Hematopoietic multipotent progenitor cell treated with erythropoietin and hydrocortisone succinate and interleukin-3 and kit ligand, for 8 days (in vitro differentiated cells): ENCODE measurements at regions not wholly inside any gene's neighbourhood (a gene's known extent, or its start where the extent isn't known, plus 50 kb on each side); places are given as distances from the start of the nearest gene placed in this dataset.

Source experiments
- DNase-seq: peaks from one replicate; pipeline ENCODE4 v3.0.0-alpha.2; 2015

DNA sequence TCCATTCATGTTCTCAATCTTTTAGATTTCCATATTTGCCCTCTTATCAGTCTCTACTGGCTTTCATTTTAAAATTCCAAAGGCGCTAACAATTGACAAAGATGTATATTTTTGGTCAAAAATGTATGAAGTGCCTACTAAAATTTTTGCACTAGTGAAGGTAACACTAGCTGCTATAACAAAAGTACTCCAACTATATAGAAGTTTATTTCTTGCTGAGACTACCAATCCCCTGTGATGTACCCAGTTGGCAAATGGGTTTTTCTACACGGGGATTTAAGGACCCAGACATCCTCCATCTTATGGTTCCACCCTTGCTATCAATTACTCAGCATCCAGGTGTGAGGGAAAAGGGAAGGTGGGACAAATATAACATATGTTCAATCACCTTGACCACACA is 75.3 kb upstream of the TSPAN8 start:
- no peak for DNase-seq

DNA sequence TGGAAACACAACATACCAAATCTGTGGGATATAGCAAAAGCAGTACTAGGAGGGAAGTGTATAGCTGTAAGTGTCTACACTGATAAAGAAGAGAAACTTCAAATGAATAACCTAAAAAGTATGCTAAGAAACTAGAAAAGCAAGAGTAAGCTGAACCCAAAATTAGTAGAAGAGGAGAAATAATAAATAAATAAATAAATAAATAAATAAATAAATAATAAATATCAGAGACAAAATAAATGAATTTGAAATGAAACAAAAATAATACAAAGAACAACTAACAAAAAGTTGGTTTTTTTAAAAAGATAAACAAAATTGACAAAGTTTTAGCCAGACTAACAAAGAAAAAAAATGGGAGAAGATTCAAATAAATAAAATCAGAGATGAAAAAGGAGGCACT is 72.7 kb upstream of the TSPAN8 start:
- DNase-seq: no peak

DNA sequence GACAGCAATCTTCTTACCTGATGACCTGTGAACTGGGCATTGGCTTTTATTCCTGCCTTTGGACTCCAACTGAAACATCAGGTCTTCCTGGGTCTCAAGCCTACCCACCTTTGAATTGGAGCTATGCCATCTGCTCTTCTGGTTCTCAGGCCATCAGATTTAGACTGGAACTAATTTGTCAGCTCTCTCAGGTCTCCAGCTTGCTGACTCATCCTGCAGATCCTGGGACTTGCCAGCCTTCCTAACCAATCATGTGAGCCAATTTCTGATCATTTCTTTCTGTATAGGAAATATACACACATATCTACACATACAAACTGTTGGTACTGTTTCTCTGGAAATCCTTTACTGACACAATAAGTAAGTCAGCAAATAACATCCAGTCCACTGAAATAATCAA is 65.3 kb upstream of the TSPAN8 start:
- peak; percentile 24 for DNase-seq

DNA sequence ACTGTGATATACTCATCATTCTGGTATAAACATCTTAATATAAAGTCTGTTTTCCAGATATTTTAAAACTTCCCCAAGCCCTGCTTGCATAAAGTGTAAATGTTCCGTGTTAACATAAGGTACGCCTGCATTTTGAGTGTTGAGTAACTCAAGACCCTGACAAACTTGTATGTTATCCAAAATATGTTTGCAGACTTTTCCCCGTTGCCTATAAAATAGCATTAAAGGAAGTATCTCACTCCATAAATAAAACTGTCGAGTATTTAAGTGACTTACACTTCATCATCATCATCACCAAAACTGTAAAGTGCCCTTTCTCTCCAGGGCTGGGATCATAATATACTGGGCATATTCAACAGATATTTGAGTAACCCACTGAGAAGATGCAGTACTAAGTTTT is 64.6 kb upstream of the TSPAN8 start:
- DNase-seq: no peak

DNA sequence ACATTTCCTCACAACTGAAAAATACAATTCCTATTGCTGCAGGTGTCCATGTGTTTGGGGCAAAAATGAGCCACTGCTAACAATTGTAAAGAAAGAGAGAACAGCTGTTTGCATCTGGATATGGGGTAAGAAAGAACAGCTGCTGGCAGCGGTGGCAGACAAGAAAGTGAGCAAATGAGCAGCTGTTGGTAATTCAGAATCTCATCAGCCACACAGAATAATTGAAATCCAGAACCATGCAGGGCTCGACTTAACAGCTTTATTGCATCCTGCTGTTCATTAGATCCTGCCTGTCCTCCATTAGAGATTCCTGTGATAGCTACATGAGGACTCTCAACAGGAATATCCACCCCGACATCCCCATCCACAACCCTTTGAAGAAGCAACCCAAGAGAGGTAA is 62.5 kb upstream of the TSPAN8 start:
- DNase-seq: no peak

DNA sequence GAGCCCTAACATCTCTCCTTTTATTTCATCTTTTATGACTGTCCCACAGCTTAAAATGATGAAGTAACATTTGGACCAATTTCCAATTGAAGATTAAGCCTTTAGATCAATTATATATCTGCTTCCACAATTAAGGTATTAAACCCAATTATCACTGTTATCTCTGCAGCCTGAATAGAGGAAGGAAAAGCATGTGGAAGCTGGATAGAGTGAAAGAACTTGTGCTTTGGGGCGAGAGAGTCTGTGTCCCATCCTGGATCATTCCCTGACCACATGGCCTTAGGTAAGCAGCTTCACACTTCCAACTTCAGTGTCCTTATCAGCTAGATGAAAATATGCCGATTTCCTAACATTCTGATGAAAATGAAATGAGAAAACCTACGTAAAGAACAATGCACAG is 61.4 kb upstream of the TSPAN8 start:
- DNase-seq: no peak

DNA sequence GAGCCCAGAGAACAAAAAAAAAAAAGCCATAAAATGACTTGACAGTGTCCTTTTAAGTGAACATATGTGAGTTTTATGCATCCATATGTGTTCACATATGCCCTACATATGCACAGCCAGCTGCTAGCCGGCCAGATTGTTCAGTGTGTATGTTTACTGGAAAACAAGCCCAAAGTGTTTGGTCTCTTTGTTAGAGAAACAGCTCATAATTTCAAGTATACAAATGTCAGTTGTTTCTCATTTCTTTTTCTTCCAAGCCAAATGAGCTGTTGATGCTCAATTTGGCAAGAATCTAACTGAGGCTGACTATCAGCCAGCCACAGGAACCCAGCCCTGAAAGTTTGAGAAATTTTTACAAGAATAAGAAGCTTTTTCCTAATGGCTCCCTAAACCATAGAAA is 60.8 kb upstream of the TSPAN8 start:
- DNase-seq: peak; percentile 5

DNA sequence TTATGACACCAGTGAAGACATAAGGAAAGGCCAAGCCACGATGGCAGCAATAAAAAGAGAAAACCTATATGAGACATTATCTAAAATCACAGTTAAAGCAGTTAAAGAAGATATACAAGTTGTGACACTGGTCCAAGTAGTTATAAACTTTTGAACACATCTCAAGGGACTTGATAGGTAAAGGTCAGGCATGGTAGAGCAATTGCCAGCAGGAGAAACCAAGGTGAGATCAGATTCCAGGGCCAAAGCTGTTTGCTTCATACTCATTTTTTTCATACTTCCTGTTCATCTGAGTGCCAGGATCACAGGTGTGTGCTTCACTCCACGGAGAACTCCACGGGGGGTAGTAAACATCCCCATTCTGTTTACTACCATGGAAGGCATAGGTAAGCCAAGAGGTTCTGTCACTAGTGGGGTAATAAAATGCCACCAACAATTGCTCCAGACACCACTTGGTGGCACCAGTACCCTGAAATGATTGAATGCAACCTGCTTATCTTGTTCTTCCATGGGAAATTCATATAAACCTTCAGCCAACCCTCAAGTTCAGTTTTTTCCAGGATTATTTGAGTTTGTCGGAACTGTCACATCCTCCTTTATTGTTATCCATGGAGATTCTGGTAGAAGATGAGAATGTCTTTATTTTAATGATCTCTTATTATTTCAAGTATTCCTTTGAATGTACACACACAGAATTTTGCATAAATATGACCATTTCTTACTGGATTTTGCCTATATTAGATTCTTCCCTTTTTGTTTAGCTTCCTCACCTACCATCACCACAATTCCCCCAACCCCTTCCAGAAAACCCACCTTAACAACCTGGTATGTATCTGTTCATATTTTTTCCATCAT is 59.2 kb upstream of the TSPAN8 start:
- DNase-seq: peak; percentile 91

DNA sequence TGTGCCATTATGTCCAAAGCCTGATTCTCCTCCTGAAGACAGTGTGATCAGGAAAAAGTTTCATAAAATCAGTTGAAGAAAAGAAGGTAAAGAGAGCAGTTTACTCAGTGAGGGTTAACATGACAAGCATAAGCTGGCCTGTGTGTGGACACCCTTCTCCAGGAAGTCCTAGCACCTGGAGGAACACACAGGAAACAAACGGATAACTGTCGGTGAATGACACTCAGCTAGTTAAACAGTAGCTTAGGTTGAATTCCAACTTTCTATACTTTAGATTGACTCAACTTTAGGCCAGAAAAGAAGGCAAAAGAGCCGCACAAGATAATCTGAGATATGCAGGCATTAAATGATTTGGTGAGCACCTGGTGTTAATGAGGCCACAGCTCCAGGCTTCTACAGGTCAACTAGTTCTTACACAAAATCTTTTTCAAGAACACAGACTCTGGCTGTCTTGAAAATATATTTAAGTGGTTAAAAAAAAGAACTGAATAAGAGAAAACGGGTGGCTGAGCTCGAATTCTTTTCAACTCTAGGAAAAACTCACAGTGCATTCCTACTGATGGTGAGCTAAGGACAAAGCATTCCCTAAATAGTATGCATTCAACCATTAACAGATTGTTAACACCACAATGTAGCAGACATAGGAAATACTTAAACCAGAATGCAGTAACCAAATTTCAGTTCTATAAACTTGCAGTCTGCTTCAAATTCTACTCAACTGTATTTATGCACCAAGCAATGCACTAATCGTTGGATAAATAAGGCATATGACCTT is 56.9 kb upstream of the TSPAN8 start:
- no peak for DNase-seq

DNA sequence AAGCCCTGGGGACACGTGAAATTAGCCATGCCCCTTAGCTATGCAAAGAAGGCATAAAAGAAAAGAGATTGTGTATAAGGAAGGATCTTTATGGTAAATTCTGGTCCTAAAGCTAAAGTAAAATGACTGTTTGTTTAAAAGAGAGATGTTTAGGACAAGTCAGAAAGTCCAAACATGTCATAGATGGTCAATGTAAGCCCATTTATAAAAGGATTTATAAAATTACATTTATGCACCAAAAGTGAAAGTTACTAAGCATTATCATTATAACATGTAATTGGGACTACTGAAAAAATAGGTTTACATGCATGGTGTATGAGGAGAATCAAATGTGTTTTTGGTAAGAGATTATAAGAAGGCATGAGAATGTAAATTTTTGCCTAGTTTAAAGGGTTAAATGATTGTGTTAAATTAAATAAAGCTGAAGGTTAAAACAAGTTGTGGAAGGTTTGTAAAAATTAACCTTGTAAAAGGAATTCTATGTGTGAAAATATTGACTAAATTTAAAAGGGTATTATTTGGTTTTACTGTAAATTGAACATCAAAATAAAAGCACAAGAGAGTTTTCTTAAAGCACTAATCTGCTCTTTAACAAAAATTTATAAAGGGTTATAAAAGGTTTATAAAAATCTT is 50.4 kb upstream of the TSPAN8 start:
- DNase-seq: no peak
